CD4-positive, alpha-beta T cell treated with Interleukin-10 for 1 hour (primary cell): ENCODE measurements at regions not wholly inside any gene's neighbourhood (a gene's known extent, or its start where the extent isn't known, plus 50 kb on each side); places are given as distances from the start of the nearest gene placed in this dataset.
"Not testable (repeated sequence)": the region's sequence is repeated elsewhere in the genome, so short reads cannot be mapped to it uniquely, and the experiment has no call there.

Source experiments
- DNase-seq: peaks from one replicate; pipeline ENCODE4 v3.0.0-alpha.2; 2020

- DNase-seq, result no peak
These were observed 82.3 kb upstream of the TLE4 start for GRCh38 chr9:79489261-79490000.

DNA sequence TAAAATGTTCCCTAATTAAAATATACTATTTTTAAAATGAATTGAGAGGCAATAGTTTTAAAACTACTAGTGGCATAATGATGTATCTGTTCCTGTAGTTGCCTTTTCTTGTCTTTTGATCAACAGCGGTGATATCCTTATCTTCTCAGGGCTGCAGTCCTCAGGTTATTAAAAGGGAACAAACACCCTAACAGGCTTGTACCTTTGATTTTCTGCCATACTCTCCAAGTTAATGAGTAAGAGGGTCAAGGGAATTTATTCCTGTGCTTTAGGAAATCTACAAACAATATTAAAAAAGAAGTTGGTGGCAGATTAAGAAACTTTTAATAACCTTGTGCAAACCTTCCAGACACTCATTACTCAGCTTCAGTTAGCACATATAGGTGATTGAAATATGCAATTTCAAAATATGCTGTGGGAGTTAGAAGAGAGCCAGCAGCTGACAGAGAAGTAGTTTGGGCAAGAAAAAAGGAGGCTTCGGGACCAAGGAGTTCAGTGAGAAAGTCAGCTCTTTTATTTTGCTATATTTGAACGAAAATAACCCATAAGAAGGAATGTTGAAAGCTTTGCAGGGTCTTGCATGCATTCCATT, 81.0 kb upstream of the TLE4 start:
- no peak for DNase-seq

DNA sequence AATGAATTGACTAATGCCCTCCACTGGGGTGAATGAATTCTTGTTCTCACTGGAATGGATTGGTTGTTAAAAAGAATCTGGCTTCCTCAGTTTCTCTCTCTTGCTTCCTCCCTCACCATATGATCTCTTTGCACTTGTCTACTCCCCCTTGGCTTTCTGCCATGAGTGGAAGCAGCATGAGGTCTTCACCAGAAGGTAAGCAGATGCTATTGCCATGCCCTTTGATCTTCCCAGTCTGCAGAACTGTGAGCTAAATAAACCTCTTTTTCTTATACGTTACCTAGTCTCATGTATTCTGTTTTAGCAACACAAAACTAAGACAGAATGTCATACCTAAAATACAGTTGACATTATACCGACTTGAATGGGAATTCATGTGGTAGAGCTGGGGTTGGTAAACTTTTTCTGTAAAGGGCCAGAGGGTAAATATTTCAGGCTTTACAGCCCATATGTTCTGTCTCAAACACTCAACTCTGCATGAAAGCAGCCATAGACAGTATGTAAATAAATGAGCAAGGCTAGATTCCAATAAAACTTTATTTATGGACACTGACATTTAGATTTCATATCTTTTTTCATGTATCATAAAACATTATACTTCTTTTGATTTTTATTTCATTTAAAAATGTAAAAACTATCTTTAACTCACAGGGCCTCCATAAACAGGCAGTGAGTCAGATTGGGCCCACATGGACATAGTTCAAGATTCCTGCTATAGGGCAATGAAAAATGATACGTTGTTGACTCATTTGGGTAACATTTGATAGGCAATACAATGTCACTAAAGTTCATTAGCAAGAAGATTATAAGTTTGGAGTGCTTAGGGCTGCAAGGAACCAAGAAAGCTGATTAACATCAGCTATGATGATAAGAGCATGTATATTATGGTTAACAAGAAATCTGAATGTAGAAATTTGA, 79.4 kb upstream of the TLE4 start:
- DNase-seq, result no peak

DNA sequence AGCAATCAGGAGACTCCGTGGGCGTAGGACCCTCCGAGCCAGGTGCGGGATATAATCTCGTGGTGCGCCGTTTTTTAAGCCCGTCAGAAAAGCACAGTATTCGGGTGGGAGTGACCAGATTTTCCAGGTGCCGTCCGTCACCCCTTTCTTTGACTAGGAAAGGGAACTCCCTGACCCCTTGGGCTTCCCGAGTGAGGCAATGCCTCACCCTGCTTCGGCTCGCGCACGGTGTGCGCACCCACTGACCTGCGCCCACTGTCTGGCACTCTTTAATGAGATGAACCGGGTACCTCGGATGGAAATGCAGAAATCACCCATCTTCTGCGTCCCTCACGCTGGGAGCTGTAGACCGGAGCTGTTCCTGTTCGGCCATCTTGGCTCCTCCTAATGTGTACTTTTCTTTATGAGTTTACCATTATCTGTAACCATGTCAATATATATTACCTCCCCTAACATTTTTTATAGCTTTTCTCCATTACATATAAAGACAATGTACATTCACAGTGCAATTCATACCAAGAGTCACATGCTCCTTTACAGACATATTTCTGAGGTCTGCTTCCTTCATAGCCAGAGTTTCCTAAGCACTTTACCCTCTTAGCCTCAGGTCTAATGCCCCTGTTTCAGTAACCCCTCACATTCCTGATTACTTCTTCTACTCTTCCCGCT, 71.4 kb upstream of the TLE4 start:
- not testable (repeated sequence) for DNase-seq

GRCh38 chr9:79501546-79501945, 70.2 kb upstream of the TLE4 start:
- DNase-seq, result no peak

- DNase-seq, result no peak
These were observed 64.0 kb upstream of the TLE4 start for GRCh38 chr9:79507801-79508200.

DNA sequence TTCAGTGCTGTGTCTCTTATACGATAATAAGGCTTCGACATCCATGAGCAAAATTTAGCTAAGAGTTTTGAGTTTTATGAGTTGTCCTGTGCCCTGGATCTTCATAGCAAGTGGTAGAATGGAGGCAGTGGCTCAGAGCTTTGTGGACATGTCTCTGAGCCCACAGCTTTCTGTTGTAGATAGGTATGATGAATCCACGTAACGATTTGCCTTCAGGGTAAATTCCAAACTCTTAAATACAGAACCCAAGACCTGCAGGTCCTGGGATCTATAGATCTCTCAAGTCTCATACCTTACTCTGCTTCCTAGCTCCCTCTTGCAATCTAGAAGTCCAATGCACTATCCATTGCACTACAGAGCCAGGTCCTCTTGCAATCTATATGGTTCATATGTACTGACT, 59.5 kb upstream of the TLE4 start:
- DNase-seq, result no peak
